IPS-18c (cell line): ENCODE measurements at regions not wholly inside any gene's neighbourhood (a gene's known extent, or its start where the extent isn't known, plus 50 kb on each side); places are given as distances from the start of the nearest gene placed in this dataset.
"Not testable (repeated sequence)": the region's sequence is repeated elsewhere in the genome, so short reads cannot be mapped to it uniquely, and the experiment has no call there.

ENCODE experiments used
- H3K4me3 ChIP-seq: 2 replicates; pipeline ENCODE4 v1.7.0; 2013; ENCODE audit warnings: low read depth, mild to moderate bottlenecking, low read length, moderate library complexity; ENCODE audit not compliant: insufficient read depth
- H3K9me3 ChIP-seq: one replicate; pipeline ENCODE4 v1.6.1; 2013; ENCODE audit warnings: mild to moderate bottlenecking, low read length, moderate library complexity; ENCODE audit not compliant: control insufficient read depth, insufficient read depth

GRCh38 chr5:17412760-17413671, 85.0 kb upstream of the TAF11L2 start:
- Histone ChIP-seq H3K9me3 (no peaks in the 10 kb centered on the region), H3K4me3 (no peak overlapping the region)

GRCh38 chr5:17413691-17414090, 84.3 kb upstream of the TAF11L2 start:
- H3K9me3 ChIP-seq, result no peaks in the 10 kb centered on the region

GRCh38 chr5:17415321-17415758, 82.7 kb upstream of the TAF11L2 start:
- Histone ChIP-seq H3K9me3 (no peaks in the 10 kb centered on the region), H3K4me3 (no peak overlapping the region)

More at GRCh38 chr5:17413691-17414090, 84.3 kb upstream of the TAF11L2 start:
- H3K4me3 ChIP-seq, result no peak overlapping the region

GRCh38 chr5:17416374-17416773, 81.7 kb upstream of the TAF11L2 start:
- H3K4me3 ChIP-seq, H3K9me3 ChIP-seq: not testable (repeated sequence)

GRCh38 chr5:17424674-17425073, 73.4 kb upstream of the TAF11L2 start:
- no peak overlapping the region for H3K4me3 ChIP-seq
- H3K9me3 ChIP-seq, result no peaks in the 10 kb centered on the region

GRCh38 chr5:17425385-17426070, 72.5 kb upstream of the TAF11L2 start:
- no peaks in the 10 kb centered on the region for H3K9me3 ChIP-seq
- no peak overlapping the region for H3K4me3 ChIP-seq

GRCh38 chr5:17426104-17426749, 71.8 kb upstream of the TAF11L2 start:
- Histone ChIP-seq H3K9me3 (no peaks in the 10 kb centered on the region), H3K4me3 (no peak overlapping the region)

GRCh38 chr5:17428176-17428800, 69.7 kb upstream of the TAF11L2 start:
- Histone ChIP-seq H3K9me3 (no peaks in the 10 kb centered on the region), H3K4me3 (no peak overlapping the region)

- Histone ChIP-seq H3K4me3 (no peak overlapping the region), H3K9me3 (no peaks in the 10 kb centered on the region)
Measured at GRCh38 chr5:17429353-17429752, 68.7 kb upstream of the TAF11L2 start.

- no peaks in the 10 kb centered on the region for H3K9me3 ChIP-seq
- H3K4me3 ChIP-seq, result no peak overlapping the region
Measured at GRCh38 chr5:17430241-17430640, 67.8 kb upstream of the TAF11L2 start.

- no peaks in the 10 kb centered on the region for H3K9me3 ChIP-seq
- H3K4me3 ChIP-seq, result no peak overlapping the region
Measured at GRCh38 chr5:17431272-17432050, 66.6 kb upstream of the TAF11L2 start.

- Histone ChIP-seq H3K4me3 (no peak overlapping the region), H3K9me3 (no peaks in the 10 kb centered on the region)
Measured at GRCh38 chr5:17432569-17432968, 65.5 kb upstream of the TAF11L2 start.

GRCh38 chr5:17433406-17433805, 64.6 kb upstream of the TAF11L2 start:
- no peak overlapping the region for H3K4me3 ChIP-seq
- no peaks in the 10 kb centered on the region for H3K9me3 ChIP-seq

- H3K9me3 ChIP-seq, result no peaks in the 10 kb centered on the region
- no peak overlapping the region for H3K4me3 ChIP-seq
Measured at GRCh38 chr5:17434982-17435381, 63.0 kb upstream of the TAF11L2 start.

GRCh38 chr5:17436350-17436749, 61.7 kb upstream of the TAF11L2 start:
- Histone ChIP-seq H3K9me3 (no peaks in the 10 kb centered on the region), H3K4me3 (no peak overlapping the region)

- Histone ChIP-seq H3K4me3 (no peak overlapping the region), H3K9me3 (no peaks in the 10 kb centered on the region)
Measured at GRCh38 chr5:17436761-17437221, 61.2 kb upstream of the TAF11L2 start.

GRCh38 chr5:17438027-17438426, 60.0 kb upstream of the TAF11L2 start:
- Histone ChIP-seq H3K9me3 (no peaks in the 10 kb centered on the region), H3K4me3 (no peak overlapping the region)
